GM12875 (cell line): ENCODE measurements at regions not wholly inside any gene's neighbourhood (a gene's known extent, or its start where the extent isn't known, plus 50 kb on each side); places are given as distances from the start of the nearest gene placed in this dataset.

Source experiments
- H3K4me3 ChIP-seq: one replicate; pipeline ENCODE4 v1.5.1; 2011; ENCODE audit warnings: low read depth, low read length, control low read depth
- CTCF ChIP-seq: IDR thresholded peaks from 2 replicates; pipeline ENCODE4 v1.5.1; 2011; ENCODE audit warnings: low read depth, mild to moderate bottlenecking, control low read depth, inconsistent platforms, low read length, moderate library complexity, borderline replicate concordance; ENCODE audit not compliant: insufficient read depth

GRCh38 chr2:150663143-150663542, 175.7 kb upstream of the RND3 start:
- no peak overlapping the region for H3K4me3 ChIP-seq
- TF ChIP-seq CTCF: no peak

- TF ChIP-seq CTCF: no peak
- H3K4me3 ChIP-seq: no peak overlapping the region
Observed at GRCh38 chr2:150656002-150656401, 168.5 kb upstream of the RND3 start.

GRCh38 chr2:150653351-150653750, 165.9 kb upstream of the RND3 start:
- no peak for TF ChIP-seq CTCF

GRCh38 chr2:150647943-150648342, 160.5 kb upstream of the RND3 start:
- no peak overlapping the region for H3K4me3 ChIP-seq
- no peak for TF ChIP-seq CTCF

More at GRCh38 chr2:150653351-150653750, 165.9 kb upstream of the RND3 start:
- no peak overlapping the region for H3K4me3 ChIP-seq

GRCh38 chr2:150646746-150647145, 159.3 kb upstream of the RND3 start:
- no peak for TF ChIP-seq CTCF
- no peak overlapping the region for H3K4me3 ChIP-seq

- no peak for TF ChIP-seq CTCF
Observed at GRCh38 chr2:150644298-150645067, 157.0 kb upstream of the RND3 start.

GRCh38 chr2:150643114-150643725, 155.8 kb upstream of the RND3 start:
- no peak overlapping the region for H3K4me3 ChIP-seq
- TF ChIP-seq CTCF: no peak

More at GRCh38 chr2:150644298-150645067, 157.0 kb upstream of the RND3 start:
- H3K4me3 ChIP-seq: no peak overlapping the region
